Daoy (cell line): ENCODE measurements at regions not wholly inside any gene's neighbourhood (a gene's known extent, or its start where the extent isn't known, plus 50 kb on each side); places are given as distances from the start of the nearest gene placed in this dataset.

Experiments
- DNase-seq: peaks from one replicate; pipeline ENCODE4 v3.0.0-alpha.2; 2015; ENCODE audit warnings: low read depth

- peak; percentile 13 for DNase-seq
Observed at GRCh38 chr1:58430421-58431275, 115.9 kb downstream of the OMA1 start.

- DNase-seq, result no peak
Observed at GRCh38 chr1:58426918-58427317, 119.6 kb downstream of the OMA1 start.

- DNase-seq, result no peak
Observed at GRCh38 chr1:58422436-58422835, 124.1 kb downstream of the OMA1 start.

DNA sequence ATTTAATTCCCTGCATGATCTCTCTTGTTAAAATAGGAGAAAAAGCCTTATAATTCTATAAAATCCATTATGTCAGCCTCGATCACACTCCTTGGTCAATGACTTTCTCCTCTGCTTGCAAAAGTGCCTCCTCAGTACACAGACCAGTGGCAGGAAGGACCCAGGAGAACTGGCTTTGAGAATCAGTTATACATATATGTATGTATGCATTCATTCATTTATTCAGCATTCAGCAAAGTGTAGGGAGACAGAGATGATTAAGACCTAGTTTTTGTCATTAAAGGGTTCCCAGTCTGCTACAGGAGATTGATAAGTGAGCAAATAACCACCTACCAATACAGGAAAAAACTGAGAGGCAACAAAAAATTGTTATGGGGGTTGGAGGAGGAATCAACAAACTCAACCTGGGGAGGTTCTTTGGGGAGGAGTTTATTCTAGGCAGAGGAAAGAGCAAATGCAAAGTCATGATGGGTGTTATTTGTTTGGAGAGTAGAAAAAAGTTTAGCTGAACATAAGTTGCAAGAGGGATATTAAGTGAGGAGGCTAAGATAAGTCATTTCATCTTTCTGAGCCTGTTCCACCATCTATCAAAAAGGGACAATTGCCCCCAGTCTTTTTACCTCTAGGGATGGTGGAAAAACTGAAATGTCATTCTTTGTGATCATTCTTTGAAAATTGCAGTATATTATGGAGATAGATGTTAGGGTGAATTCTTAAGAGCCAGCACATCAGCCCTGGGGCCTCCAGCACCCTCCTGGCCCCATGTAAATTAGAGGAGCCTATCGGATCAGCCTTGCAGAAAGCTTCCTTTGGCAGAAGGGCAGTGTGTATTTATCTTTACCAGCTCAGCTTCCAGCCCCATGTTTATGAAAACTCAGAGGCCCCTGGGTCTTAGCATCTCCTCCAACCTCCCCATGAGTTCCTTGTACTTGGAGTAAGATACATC lies 128.0 kb downstream of the OMA1 start:
- DNase-seq, result no peak

- peak; percentile 79 for DNase-seq
Observed at GRCh38 chr1:58412071-58412580, 134.4 kb downstream of the OMA1 start.

- peak; percentile 75 for DNase-seq
Observed at GRCh38 chr1:58409890-58410289, 136.6 kb downstream of the OMA1 start.

- no peak for DNase-seq
Observed at GRCh38 chr1:58409336-58409735, 137.2 kb downstream of the OMA1 start.

GRCh38 chr1:58406301-58407071 lies 140.0 kb downstream of the OMA1 start:
- DNase-seq, result no peak

DNA sequence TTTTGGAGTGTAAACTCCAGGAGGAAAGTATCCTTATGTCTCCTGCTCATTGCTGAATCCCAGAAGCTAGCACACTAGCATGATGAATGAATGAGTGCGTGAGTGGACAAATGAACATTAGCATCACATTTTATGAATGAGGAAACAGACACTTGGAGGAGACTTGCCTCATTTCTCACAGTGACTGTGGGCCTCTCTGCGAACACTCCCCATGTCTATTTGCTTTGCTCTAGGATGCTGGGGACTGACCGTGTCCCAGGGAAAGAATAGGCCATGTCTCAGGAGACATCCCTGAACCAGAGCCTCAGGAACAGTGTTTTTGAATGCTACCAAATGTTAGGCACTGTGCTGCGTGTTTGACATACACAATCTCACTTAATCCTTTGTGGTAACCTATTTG lies 140.9 kb downstream of the OMA1 start:
- no peak for DNase-seq

- DNase-seq, result no peak
Observed at GRCh38 chr1:58403894-58404293, 142.6 kb downstream of the OMA1 start.

- no peak for DNase-seq
Observed at GRCh38 chr1:58402444-58402843, 144.1 kb downstream of the OMA1 start.

GRCh38 chr1:58401991-58402390 lies 144.5 kb downstream of the OMA1 start:
- peak; percentile 16 for DNase-seq

DNA sequence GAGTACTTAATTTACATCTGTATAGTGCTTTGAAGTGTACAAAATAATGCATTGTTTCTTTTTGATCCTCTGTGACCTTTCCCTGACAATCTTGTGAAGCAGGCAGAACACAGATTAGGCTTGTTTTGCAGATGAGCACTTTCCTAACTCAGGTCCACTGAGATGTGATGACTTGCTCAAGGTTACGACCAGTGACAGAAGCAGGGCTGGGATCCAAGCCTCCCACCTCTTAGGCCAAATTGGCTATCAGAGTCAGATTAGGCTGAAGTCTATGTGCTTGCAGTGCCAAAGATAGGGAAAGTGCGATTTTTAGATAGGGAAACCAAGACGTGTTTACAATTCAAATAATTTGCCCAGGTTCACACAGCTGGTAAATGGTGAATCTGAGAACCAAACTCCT lies 147.3 kb downstream of the OMA1 start:
- DNase-seq, result no peak

DNA sequence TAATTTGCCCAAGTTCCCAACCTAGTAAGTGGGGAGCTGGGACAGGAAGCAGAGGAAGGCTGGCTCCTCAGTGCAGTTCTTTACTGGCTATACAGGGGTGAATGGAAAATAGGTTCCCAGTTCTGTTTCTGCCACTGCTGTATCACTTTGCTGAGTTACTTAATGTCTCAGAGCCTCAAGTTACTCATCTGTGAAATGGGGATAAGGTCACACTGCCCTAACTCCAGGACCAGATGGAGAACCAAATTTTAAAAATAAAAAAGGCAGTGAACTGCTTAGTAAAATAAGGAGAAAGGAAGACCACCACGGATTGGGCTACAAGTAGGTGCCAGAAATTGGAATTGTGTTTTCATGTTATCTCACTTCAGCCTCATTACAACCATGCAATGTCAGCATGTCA lies 147.8 kb downstream of the OMA1 start:
- no peak for DNase-seq

DNA sequence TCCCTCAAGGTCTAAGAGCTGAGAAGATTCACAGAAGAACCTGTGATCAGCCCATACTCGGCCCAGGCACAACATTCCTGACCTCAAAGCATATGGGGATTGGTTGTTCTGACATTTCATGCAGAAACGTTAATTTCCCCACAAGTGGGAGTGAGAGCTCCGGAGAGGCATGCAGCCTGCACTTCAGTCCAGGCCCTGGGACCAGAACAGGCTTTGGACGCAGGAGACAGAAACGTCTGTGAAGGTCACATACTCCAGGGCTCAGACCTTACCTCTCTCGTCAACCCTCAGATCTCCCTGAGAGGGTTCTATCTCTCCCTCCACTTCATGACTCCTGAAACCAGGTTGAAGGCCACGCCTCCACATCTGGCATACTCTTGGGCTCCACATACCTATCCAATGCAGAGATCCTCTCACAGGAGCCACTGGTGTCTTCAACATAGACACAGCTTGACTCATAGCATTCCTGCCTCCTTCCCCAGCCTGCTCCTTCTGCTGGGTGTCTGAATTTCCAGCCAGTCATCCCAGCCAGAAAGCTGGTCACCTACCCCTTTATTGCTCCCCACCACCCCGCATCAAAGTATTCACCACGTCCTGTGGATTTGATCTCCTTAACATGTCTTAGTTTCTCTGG lies 149.2 kb downstream of the OMA1 start:
- peak; percentile 67 for DNase-seq

DNA sequence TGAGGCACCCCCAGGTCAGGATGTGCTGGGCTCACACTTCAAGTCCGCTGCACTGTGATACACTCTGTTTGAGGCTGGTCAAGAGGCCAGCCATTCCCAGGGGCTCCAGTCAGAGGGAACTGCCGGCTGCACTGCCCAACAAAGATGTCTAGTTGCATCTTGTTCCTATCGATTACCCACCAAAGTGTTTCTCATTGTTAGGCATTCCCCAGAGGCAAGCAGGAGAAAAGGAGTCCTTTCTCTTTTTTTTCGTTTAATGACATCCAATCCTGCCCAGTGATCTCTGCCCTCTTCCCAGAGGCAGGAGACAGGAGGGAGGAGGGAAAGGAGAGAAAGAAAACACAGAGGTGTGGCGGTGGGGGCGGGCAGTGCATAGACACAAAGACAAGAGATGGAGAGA lies 150.4 kb downstream of the OMA1 start:
- no peak for DNase-seq

DNA sequence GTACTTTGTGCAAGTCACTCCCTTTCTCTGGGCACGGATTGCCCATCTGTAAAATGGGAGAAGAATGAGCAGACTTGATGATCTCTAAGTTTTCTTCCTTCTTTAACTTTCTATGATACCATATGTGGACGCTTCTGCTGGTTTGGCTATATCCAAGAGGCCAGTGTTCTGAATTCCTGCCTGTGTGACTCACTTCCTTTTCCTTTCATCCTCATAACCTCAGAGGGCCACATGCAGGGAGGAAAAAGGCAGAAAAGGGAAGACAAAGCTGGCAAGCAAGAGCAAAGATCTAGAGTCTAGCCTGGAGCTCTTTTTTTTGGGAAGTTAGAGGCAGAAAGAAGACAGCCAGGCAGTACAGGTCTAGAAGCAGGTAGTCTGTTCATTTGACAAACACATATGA lies 151.2 kb downstream of the OMA1 start:
- peak; percentile 93 for DNase-seq

DNA sequence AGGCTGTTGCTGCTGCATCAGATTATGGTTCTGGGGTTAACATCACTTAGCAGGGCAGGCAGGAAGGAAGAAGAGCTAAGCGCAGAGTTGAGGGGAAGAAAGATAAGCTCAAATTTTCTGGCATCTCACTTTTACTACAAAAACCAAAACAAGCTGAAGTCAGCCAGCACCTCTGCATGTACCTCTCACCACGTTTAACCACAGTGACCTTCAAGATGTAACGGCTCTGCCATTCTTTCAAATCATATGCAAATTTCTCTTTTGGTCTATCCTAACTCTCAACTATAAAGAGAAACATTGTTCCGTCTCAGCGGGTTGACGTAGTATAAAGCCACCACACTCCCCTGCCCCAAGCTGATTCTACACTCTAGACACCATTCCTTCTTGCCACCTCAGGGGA lies 154.4 kb downstream of the OMA1 start:
- DNase-seq, result no peak

GRCh38 chr1:58391514-58391913 lies 155.0 kb downstream of the OMA1 start:
- DNase-seq, result no peak

- DNase-seq, result no peak
Observed at GRCh38 chr1:58391056-58391455, 155.5 kb downstream of the OMA1 start.

- DNase-seq, result no peak
Observed at GRCh38 chr1:58390091-58390490, 156.4 kb downstream of the OMA1 start.
